ENCODE measurements at regions not wholly inside any gene's neighbourhood (a gene's known extent, or its start where the extent isn't known, plus 50 kb on each side); places are given as distances from the start of the nearest gene placed in this dataset.

- no peak for TF ChIP-seq TAF1 (IDR thresholded peaks at IDR 0.05; ENCODE audit: borderline replicate concordance, insufficient read depth, low read length)
- TF ChIP-seq POLR2AphosphoS5 (IDR thresholded peaks at IDR 0.05; ENCODE audit: low read depth, low read length), result no peak
- TF ChIP-seq, protein P1, sequence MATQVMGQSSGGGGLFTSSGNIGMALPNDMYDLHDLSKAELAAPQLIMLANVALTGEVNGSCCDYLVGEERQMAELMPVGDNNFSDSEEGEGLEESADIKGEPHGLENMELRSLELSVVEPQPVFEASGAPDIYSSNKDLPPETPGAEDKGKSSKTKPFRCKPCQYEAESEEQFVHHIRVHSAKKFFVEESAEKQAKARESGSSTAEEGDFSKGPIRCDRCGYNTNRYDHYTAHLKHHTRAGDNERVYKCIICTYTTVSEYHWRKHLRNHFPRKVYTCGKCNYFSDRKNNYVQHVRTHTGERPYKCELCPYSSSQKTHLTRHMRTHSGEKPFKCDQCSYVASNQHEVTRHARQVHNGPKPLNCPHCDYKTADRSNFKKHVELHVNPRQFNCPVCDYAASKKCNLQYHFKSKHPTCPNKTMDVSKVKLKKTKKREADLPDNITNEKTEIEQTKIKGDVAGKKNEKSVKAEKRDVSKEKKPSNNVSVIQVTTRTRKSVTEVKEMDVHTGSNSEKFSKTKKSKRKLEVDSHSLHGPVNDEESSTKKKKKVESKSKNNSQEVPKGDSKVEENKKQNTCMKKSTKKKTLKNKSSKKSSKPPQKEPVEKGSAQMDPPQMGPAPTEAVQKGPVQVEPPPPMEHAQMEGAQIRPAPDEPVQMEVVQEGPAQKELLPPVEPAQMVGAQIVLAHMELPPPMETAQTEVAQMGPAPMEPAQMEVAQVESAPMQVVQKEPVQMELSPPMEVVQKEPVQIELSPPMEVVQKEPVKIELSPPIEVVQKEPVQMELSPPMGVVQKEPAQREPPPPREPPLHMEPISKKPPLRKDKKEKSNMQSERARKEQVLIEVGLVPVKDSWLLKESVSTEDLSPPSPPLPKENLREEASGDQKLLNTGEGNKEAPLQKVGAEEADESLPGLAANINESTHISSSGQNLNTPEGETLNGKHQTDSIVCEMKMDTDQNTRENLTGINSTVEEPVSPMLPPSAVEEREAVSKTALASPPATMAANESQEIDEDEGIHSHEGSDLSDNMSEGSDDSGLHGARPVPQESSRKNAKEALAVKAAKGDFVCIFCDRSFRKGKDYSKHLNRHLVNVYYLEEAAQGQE (IDR thresholded peaks at IDR 0.05; ENCODE audit: insufficient read depth in 1 of 2, low read depth in 2 of 2, low read length in 2 of 2), result no peak
- no peak for TF ChIP-seq SIN3A (IDR thresholded peaks at IDR 0.05; ENCODE audit: borderline replicate concordance, insufficient read depth, low read length)
These were observed 317.9 kb downstream of the RAB28 start for GRCh38 chr4:13166214-13166613.
